ENCODE measurements at regions not wholly inside any gene's neighbourhood (a gene's known extent, or its start where the extent isn't known, plus 50 kb on each side); places are given as distances from the start of the nearest gene placed in this dataset.

- Histone ChIP-seq H3K4me2 (ENCODE audit: insufficient read depth, low read length) (no peak overlapping the region), H3K9me3 (replicated peaks; ENCODE audit: control insufficient read depth, insufficient read depth, low read length) (no peaks in the 10 kb centered on the region), H3K9ac (replicated peaks; ENCODE audit: extremely low read depth, insufficient read depth, low read length) (no peak overlapping the region), H3K4me1 (ENCODE audit: control insufficient read depth, extremely low read depth, insufficient read depth, low read length) (no peaks in the 10 kb centered on the region), H3K79me2 (ENCODE audit: control insufficient read depth, insufficient read depth, low read length) (no peaks in the 10 kb centered on the region), H3K36me3 (ENCODE audit: control insufficient read depth in 2 of 2, extremely low read depth in 1 of 2, insufficient read depth in 2 of 2, low read length in 2 of 2) (no peaks in the 10 kb centered on the region), H4K20me1 (replicated peaks; ENCODE audit: control insufficient read depth, extremely low read depth, insufficient read depth, low read length) (no peaks in the 10 kb centered on the region), H3K27me3 (ENCODE audit: control insufficient read depth in 2 of 2, insufficient read depth in 2 of 2, low read length in 2 of 2) (no peaks in the 10 kb centered on the region), H3K4me3 (replicated peaks in 1 of 3; ENCODE audit: insufficient read depth in 1 of 3, low read depth in 1 of 3, low read length in 3 of 3) (no peak overlapping the region), H3K27ac (ENCODE audit: insufficient read depth, low read depth, low read length) (no peak overlapping the region), H3K9me1 (replicated peaks; ENCODE audit: control insufficient read depth, extremely low read depth, insufficient read depth, low read length) (no peaks in the 10 kb centered on the region), H2AFZ (ENCODE audit: low read depth, low read length) (no peak overlapping the region)
- FAIRE-seq (no peak), DNase-seq (ENCODE audit: low read depth, low spot score) (no peak)
- intact Hi-C loops (cut with micrococcal nuclease): no loop called here
- no peak for TF ChIP-seq MAX (IDR thresholded peaks at IDR 0.05; ENCODE audit: insufficient read depth, insufficient read length)
- TF ChIP-seq EZH2 (IDR thresholded peaks at IDR 0.05; ENCODE audit: borderline replicate concordance, low read depth, low read length, severe bottlenecking): no peak
- TF ChIP-seq POLR2AphosphoS5 (IDR thresholded peaks at IDR 0.05; ENCODE audit: insufficient read depth, low read depth, low read length): no peak
- no peak for TF ChIP-seq POLR2A (IDR thresholded peaks at IDR 0.05; ENCODE audit: low read depth, low read length)
- no peak for TF ChIP-seq JUN (IDR thresholded peaks at IDR 0.05; ENCODE audit: borderline replicate concordance, insufficient read depth, insufficient read length, low read depth)
- TF ChIP-seq MYC (IDR thresholded peaks at IDR 0.05; ENCODE audit: low read depth, low read length): no peak
- TF ChIP-seq GATA2 (IDR thresholded peaks at IDR 0.05; ENCODE audit: insufficient read depth, insufficient read length, low read depth, low read length): no peak
- no peak for TF ChIP-seq FOS (IDR thresholded peaks at IDR 0.05; ENCODE audit: borderline replicate concordance, insufficient read depth, low read length)
- TF ChIP-seq CTCF (IDR thresholded peaks at IDR 0.05; ENCODE audit: extremely low read depth in 1 of 2, insufficient read depth in 1 of 2, low read depth in 1 of 2, low read length in 2 of 2): no peak
- CTCF ChIA-PET: interaction anchor here (1.2 kb wide), 1 partner anchor 22 kb away, joined by 3 read pairs; no protein-coding TSS in a partner anchor
- dilution Hi-C loops (cut with MboI; ENCODE audit: extremely low pct_ligation_motif_present, low sequenced_read_pairs): no loop called here
- POLR2A ChIA-PET: no interaction called here
- no TSS peak for BruUV-seq (replicated peaks)
Measured at GRCh38 chr6:105691971-105692370, 289.1 kb upstream of the PREP start.
